ENCODE measurements at regions not wholly inside any gene's neighbourhood (a gene's known extent, or its start where the extent isn't known, plus 50 kb on each side); places are given as distances from the start of the nearest gene placed in this dataset.

DNA sequence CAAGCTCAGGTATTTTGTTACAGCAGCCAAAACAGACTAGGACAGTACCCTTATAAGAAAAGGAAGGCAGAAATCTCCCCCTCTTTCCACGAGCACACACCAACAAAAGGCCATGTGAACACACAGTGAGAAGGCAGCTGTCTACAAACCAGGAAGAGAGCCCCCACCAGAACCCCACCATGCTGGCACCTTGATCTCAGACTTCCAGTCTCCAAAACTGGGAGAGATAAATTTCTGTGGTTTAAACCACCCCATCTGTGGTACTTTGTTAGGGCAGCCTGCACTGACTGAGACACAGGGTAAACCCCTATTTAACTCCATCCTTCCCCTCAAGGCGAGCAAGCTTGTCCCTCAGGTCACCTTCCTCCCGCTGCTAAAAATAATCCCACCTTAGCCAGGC lies 475.8 kb upstream of the JARID2 start:
- Histone ChIP-seq H3K27ac (no peak overlapping the region), H3K4me3 (no peak overlapping the region), H3K27me3 (no peaks in the 10 kb centered on the region), H3K36me3 (no peaks in the 10 kb centered on the region), H3K4me1 (peaks cover 6% of the 10 kb centered on the region), H3K9me3 (no peaks in the 10 kb centered on the region)
- DNase-seq (ENCODE audit: extremely low spot score in 2 of 2), result no peak
- TF ChIP-seq POLR2A (IDR thresholded peaks at IDR 0.05) (no peak), POLR2AphosphoS5 (IDR thresholded peaks at IDR 0.05; ENCODE audit: insufficient read depth in 1 of 2, low read depth in 1 of 2) (no peak)
- TF ChIP-seq, protein P1, sequence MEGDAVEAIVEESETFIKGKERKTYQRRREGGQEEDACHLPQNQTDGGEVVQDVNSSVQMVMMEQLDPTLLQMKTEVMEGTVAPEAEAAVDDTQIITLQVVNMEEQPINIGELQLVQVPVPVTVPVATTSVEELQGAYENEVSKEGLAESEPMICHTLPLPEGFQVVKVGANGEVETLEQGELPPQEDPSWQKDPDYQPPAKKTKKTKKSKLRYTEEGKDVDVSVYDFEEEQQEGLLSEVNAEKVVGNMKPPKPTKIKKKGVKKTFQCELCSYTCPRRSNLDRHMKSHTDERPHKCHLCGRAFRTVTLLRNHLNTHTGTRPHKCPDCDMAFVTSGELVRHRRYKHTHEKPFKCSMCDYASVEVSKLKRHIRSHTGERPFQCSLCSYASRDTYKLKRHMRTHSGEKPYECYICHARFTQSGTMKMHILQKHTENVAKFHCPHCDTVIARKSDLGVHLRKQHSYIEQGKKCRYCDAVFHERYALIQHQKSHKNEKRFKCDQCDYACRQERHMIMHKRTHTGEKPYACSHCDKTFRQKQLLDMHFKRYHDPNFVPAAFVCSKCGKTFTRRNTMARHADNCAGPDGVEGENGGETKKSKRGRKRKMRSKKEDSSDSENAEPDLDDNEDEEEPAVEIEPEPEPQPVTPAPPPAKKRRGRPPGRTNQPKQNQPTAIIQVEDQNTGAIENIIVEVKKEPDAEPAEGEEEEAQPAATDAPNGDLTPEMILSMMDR (IDR thresholded peaks at IDR 0.05), result no peak
- intact Hi-C loops (cut with DNase I), result no loop called here

GRCh38 chr6:14770572-14770971 lies 475.3 kb upstream of the JARID2 start:
- intact Hi-C loops (cut with DNase I), result no loop called here
- no peak overlapping the region for H3K27ac ChIP-seq
- H3K4me3 ChIP-seq, result no peak overlapping the region
- no peaks in the 10 kb centered on the region for H3K9me3 ChIP-seq
- no peak for TF ChIP-seq POLR2AphosphoS5 (IDR thresholded peaks at IDR 0.05; ENCODE audit: insufficient read depth in 1 of 2, low read depth in 1 of 2)
- TF ChIP-seq POLR2A (IDR thresholded peaks at IDR 0.05), result no peak
- TF ChIP-seq, protein P1 (IDR thresholded peaks at IDR 0.05), result no peak
- no peaks in the 10 kb centered on the region for H3K36me3 ChIP-seq
- no peaks in the 10 kb centered on the region for H3K27me3 ChIP-seq
- DNase-seq (ENCODE audit: extremely low spot score in 2 of 2), result no peak
- H3K4me1 ChIP-seq, result peaks cover 6% of the 10 kb centered on the region

GRCh38 chr6:14771016-14771415 lies 474.9 kb upstream of the JARID2 start:
- Histone ChIP-seq H3K9me3 (no peaks in the 10 kb centered on the region), H3K4me1 (peaks cover 6% of the 10 kb centered on the region), H3K27me3 (no peaks in the 10 kb centered on the region), H3K27ac (no peak overlapping the region), H3K4me3 (no peak overlapping the region), H3K36me3 (no peaks in the 10 kb centered on the region)
- no peak for DNase-seq (ENCODE audit: extremely low spot score in 2 of 2)
- intact Hi-C loops (cut with DNase I), result no loop called here
- no peak for TF ChIP-seq POLR2AphosphoS5 (IDR thresholded peaks at IDR 0.05; ENCODE audit: insufficient read depth in 1 of 2, low read depth in 1 of 2)
- TF ChIP-seq, protein P1 (IDR thresholded peaks at IDR 0.05), result no peak

GRCh38 chr6:14772188-14772587 lies 473.7 kb upstream of the JARID2 start:
- H3K4me1 ChIP-seq, result peaks cover 6% of the 10 kb centered on the region
- intact Hi-C loops (cut with DNase I), result no loop called here
- DNase-seq (ENCODE audit: extremely low spot score in 2 of 2), result no peak
- H3K27ac ChIP-seq, result no peak overlapping the region
- TF ChIP-seq, protein P1 (IDR thresholded peaks at IDR 0.05), result no peak
- no peak for TF ChIP-seq POLR2A (IDR thresholded peaks at IDR 0.05)
- no peak for TF ChIP-seq POLR2AphosphoS5 (IDR thresholded peaks at IDR 0.05; ENCODE audit: insufficient read depth in 1 of 2, low read depth in 1 of 2)
- H3K9me3 ChIP-seq, result no peaks in the 10 kb centered on the region
- H3K36me3 ChIP-seq, result no peaks in the 10 kb centered on the region
- no peak overlapping the region for H3K4me3 ChIP-seq
- no peaks in the 10 kb centered on the region for H3K27me3 ChIP-seq

DNA sequence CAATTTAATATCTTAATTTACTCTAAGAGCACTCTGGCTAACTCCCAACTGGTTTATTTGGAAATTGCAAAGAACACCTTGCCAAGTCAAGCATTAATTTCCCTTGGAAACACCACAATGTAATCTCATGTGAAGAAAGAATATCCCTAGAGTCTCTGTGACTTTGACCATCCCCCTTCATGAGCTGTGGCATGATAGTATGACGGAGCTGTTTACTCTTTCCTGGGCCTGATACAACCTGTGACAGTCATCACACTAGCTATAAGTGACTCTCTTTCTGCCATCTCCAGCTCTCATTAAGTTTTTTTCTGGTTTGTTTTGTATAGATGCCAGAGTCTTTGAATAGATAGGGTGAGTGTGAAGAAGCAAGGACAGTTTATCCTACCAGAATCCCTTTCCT lies 470.3 kb upstream of the JARID2 start:
- no peak for TF ChIP-seq POLR2AphosphoS5 (IDR thresholded peaks at IDR 0.05; ENCODE audit: insufficient read depth in 1 of 2, low read depth in 1 of 2)
- TF ChIP-seq, protein P1 (IDR thresholded peaks at IDR 0.05), result no peak
- no peak for TF ChIP-seq POLR2A (IDR thresholded peaks at IDR 0.05)
- H3K4me1 ChIP-seq, result no peaks in the 10 kb centered on the region

More for the DNA sequence above, 470.3 kb upstream of the JARID2 start:
- Histone ChIP-seq H3K36me3 (no peaks in the 10 kb centered on the region), H3K27me3 (no peaks in the 10 kb centered on the region), H3K9me3 (no peaks in the 10 kb centered on the region), H3K4me3 (no peak overlapping the region), H3K27ac (no peak overlapping the region)
- intact Hi-C loops (cut with DNase I), result no loop called here
- no peak for DNase-seq (ENCODE audit: extremely low spot score in 2 of 2)
